C4-2B (cell line): ENCODE measurements at regions not wholly inside any gene's neighbourhood (a gene's known extent, or its start where the extent isn't known, plus 50 kb on each side); places are given as distances from the start of the nearest gene placed in this dataset.

ENCODE experiments used
- CTCF ChIP-seq: fragments of 450-650 bp; conservative IDR thresholded peaks from 2 replicates; pipeline ENCODE4 v1.5.1; 2017; ENCODE audit warnings: mild to moderate bottlenecking
- ZFX ChIP-seq: fragments of 450-650 bp; IDR thresholded peaks from 2 replicates; pipeline ENCODE4 v1.6.1; 2017

- no peak for TF ChIP-seq CTCF
- TF ChIP-seq ZFX, result no peak
Measured at GRCh38 chr12:76263696-76264095, 84.5 kb downstream of the BBS10 start.
